VCaP (cell line): ENCODE measurements at regions not wholly inside any gene's neighbourhood (a gene's known extent, or its start where the extent isn't known, plus 50 kb on each side); places are given as distances from the start of the nearest gene placed in this dataset.

Source experiments
- H3K27ac ChIP-seq: fragments of 450-650 bp; 2 replicates; pipeline ENCODE4 v1.5.1; 2017
- CTCF ChIP-seq: fragments of 450-650 bp; conservative IDR thresholded peaks from 2 replicates; pipeline ENCODE4 v1.5.1; 2017; ENCODE audit warnings: mild to moderate bottlenecking, moderate library complexity

- TF ChIP-seq CTCF: no peak
- H3K27ac ChIP-seq: no peak overlapping the region
Measured at GRCh38 chr10:61850376-61850775, 51.1 kb upstream of the ARID5B start.
